ENCODE measurements at regions not wholly inside any gene's neighbourhood (a gene's known extent, or its start where the extent isn't known, plus 50 kb on each side); places are given as distances from the start of the nearest gene placed in this dataset.

DNA sequence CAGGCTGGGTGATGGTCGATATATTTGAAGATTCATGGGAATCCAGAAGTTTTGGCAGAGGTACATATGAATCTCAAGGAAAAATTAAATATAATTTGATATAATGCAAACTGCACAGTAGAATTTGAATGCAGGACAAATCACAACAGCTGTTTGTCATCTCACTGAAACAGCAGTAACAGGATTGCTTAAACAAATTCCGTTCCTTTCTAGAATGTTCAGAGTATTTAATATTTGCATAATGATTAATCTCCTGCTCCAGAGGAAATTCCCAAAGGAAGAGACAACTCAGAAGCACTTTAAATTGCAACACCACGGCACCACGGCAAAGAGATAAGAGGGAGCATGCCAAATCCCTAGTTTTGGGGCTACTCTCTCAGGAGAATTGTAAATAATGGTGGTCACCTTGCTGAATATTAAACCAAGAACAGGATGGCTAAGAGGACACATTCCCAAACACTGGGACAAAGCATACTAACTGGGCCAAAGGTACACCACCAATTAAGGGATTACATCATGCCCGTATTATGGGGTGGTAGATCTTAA is 67.8 kb upstream of the MAP4K3 start (continued):
- TF ChIP-seq ZNF577 (CRISPR knock-in tag; IDR thresholded peaks at IDR 0.05; ENCODE audit: borderline replicate concordance, low read depth), result no peak
- peak; percentile 25; the same call in 1 of the 2 replicates for TF ChIP-seq THAP11 (CRISPR knock-in tag; IDR thresholded peaks at IDR 0.05)
- peak; percentile 85; the same call in 1 of the 2 replicates for TF ChIP-seq GATA4 (IDR thresholded peaks at IDR 0.05; ENCODE audit: borderline replicate concordance, low read depth)
- peak; percentile 76; the same call in 1 of the 2 replicates for TF ChIP-seq CEBPB (IDR thresholded peaks at IDR 0.05; ENCODE audit: borderline replicate concordance, low read depth, low read length)
- TF ChIP-seq ZNF460 (CRISPR knock-in tag; IDR thresholded peaks at IDR 0.05; ENCODE audit: borderline replicate concordance), result no peak
- TF ChIP-seq, protein P1, sequence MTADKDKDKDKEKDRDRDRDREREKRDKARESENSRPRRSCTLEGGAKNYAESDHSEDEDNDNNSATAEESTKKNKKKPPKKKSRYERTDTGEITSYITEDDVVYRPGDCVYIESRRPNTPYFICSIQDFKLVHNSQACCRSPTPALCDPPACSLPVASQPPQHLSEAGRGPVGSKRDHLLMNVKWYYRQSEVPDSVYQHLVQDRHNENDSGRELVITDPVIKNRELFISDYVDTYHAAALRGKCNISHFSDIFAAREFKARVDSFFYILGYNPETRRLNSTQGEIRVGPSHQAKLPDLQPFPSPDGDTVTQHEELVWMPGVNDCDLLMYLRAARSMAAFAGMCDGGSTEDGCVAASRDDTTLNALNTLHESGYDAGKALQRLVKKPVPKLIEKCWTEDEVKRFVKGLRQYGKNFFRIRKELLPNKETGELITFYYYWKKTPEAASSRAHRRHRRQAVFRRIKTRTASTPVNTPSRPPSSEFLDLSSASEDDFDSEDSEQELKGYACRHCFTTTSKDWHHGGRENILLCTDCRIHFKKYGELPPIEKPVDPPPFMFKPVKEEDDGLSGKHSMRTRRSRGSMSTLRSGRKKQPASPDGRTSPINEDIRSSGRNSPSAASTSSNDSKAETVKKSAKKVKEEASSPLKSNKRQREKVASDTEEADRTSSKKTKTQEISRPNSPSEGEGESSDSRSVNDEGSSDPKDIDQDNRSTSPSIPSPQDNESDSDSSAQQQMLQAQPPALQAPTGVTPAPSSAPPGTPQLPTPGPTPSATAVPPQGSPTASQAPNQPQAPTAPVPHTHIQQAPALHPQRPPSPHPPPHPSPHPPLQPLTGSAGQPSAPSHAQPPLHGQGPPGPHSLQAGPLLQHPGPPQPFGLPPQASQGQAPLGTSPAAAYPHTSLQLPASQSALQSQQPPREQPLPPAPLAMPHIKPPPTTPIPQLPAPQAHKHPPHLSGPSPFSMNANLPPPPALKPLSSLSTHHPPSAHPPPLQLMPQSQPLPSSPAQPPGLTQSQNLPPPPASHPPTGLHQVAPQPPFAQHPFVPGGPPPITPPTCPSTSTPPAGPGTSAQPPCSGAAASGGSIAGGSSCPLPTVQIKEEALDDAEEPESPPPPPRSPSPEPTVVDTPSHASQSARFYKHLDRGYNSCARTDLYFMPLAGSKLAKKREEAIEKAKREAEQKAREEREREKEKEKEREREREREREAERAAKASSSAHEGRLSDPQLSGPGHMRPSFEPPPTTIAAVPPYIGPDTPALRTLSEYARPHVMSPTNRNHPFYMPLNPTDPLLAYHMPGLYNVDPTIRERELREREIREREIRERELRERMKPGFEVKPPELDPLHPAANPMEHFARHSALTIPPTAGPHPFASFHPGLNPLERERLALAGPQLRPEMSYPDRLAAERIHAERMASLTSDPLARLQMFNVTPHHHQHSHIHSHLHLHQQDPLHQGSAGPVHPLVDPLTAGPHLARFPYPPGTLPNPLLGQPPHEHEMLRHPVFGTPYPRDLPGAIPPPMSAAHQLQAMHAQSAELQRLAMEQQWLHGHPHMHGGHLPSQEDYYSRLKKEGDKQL (CRISPR knock-in tag; IDR thresholded peaks at IDR 0.05; ENCODE audit: low read depth), result 0 out of 2 replicates have a peak, but pooled peaks have one; percentile 38
- TF ChIP-seq, protein P2, sequence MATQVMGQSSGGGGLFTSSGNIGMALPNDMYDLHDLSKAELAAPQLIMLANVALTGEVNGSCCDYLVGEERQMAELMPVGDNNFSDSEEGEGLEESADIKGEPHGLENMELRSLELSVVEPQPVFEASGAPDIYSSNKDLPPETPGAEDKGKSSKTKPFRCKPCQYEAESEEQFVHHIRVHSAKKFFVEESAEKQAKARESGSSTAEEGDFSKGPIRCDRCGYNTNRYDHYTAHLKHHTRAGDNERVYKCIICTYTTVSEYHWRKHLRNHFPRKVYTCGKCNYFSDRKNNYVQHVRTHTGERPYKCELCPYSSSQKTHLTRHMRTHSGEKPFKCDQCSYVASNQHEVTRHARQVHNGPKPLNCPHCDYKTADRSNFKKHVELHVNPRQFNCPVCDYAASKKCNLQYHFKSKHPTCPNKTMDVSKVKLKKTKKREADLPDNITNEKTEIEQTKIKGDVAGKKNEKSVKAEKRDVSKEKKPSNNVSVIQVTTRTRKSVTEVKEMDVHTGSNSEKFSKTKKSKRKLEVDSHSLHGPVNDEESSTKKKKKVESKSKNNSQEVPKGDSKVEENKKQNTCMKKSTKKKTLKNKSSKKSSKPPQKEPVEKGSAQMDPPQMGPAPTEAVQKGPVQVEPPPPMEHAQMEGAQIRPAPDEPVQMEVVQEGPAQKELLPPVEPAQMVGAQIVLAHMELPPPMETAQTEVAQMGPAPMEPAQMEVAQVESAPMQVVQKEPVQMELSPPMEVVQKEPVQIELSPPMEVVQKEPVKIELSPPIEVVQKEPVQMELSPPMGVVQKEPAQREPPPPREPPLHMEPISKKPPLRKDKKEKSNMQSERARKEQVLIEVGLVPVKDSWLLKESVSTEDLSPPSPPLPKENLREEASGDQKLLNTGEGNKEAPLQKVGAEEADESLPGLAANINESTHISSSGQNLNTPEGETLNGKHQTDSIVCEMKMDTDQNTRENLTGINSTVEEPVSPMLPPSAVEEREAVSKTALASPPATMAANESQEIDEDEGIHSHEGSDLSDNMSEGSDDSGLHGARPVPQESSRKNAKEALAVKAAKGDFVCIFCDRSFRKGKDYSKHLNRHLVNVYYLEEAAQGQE (IDR thresholded peaks at IDR 0.05; ENCODE audit: borderline replicate concordance in 1 of 2, low read depth in 1 of 2, low read length in 2 of 2), result peak in 1 of 2 experiments; percentile 65; a peak in 2 of 4 replicates
- no peak; the same call in none of the 2 replicates for TF ChIP-seq KAT8 (CRISPR knock-in tag; IDR thresholded peaks at IDR 0.05)
- TF ChIP-seq, protein P3, sequence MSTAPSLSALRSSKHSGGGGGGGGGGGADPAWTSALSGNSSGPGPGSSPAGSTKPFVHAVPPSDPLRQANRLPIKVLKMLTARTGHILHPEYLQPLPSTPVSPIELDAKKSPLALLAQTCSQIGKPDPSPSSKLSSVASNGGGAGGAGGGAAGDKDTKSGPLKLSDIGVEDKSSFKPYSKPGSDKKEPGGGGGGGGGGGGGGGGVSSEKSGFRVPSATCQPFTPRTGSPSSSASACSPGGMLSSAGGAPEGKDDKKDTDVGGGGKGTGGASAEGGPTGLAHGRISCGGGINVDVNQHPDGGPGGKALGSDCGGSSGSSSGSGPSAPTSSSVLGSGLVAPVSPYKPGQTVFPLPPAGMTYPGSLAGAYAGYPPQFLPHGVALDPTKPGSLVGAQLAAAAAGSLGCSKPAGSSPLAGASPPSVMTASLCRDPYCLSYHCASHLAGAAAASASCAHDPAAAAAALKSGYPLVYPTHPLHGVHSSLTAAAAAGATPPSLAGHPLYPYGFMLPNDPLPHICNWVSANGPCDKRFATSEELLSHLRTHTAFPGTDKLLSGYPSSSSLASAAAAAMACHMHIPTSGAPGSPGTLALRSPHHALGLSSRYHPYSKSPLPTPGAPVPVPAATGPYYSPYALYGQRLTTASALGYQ (CRISPR knock-in tag; IDR thresholded peaks at IDR 0.05), result peak; percentile 56; the same call in 1 of the 2 replicates
- peak; percentile 26; the same call in 1 of the 2 replicates for TF ChIP-seq ZNF878 (CRISPR knock-in tag; IDR thresholded peaks at IDR 0.05)
- TF ChIP-seq NAIF1 (CRISPR knock-in tag; IDR thresholded peaks at IDR 0.05; ENCODE audit: borderline replicate concordance), result 0 out of 2 replicates have a peak, but pooled peaks have one; percentile 16
- TF ChIP-seq RORA (CRISPR knock-in tag; IDR thresholded peaks at IDR 0.05), result 0 out of 2 replicates have a peak, but pooled peaks have one; percentile 14
- peak; percentile 61; the same call in 1 of the 2 replicates for TF ChIP-seq HOXA3 (CRISPR knock-in tag; IDR thresholded peaks at IDR 0.05)
- no peak for TF ChIP-seq CBX5 (CRISPR knock-in tag; IDR thresholded peaks at IDR 0.05; ENCODE audit: borderline replicate concordance)
- TF ChIP-seq SMAD9 (CRISPR knock-in tag; IDR thresholded peaks at IDR 0.05), result no peak
